Brain microvascular endothelial cell (primary cell): ENCODE measurements at regions not wholly inside any gene's neighbourhood (a gene's known extent, or its start where the extent isn't known, plus 50 kb on each side); places are given as distances from the start of the nearest gene placed in this dataset.
A peak's percentile ranks its signal among the peaks of the same experiment; 100 is the strongest.

Experiments
- DNase-seq: peaks from one replicate; pipeline ENCODE4 v3.0.0-alpha.2; 2020
- H3K27ac ChIP-seq: fragments of 250-450 bp; sonication (Bioruptor Pico); 2 replicates; pipeline ENCODE4 v1.5.1; 2020; ENCODE audit warnings: mild to moderate bottlenecking, moderate library complexity
- H3K27me3 ChIP-seq: fragments of 250-450 bp; sonication (Bioruptor Pico); replicated peaks from 2 replicates; pipeline ENCODE4 v1.5.1; 2020; ENCODE audit warnings: mild to moderate bottlenecking
- H3K36me3 ChIP-seq: fragments of 250-450 bp; sonication (Bioruptor Pico); replicated peaks from 2 replicates; pipeline ENCODE4 v1.5.1; 2020; ENCODE audit warnings: mild to moderate bottlenecking
- H3K4me3 ChIP-seq: 2 replicates; pipeline ENCODE4 v1.5.1; 2011; ENCODE audit warnings: low read depth, mild to moderate bottlenecking, control low read depth, low read length, moderate library complexity
- CTCF ChIP-seq: IDR thresholded peaks from 2 replicates; pipeline ENCODE4 v1.5.1; 2011; ENCODE audit warnings: low read depth, mild to moderate bottlenecking, moderate library complexity, low read length, control low read depth, inconsistent platforms; ENCODE audit errors: missing control alignments
- in situ Hi-C: cut with HindIII; loops from 2 replicates; pipeline ENCODE4 v1.10.0; 2017; ENCODE audit warnings: low sequenced_read_pairs, low pct_ligation_motif_present

GRCh38 chr3:59277201-59277600 lies 227.4 kb upstream of the CFAP20DC start:
- in situ Hi-C loops, result no loop called here
- Histone ChIP-seq H3K4me3 (no peak overlapping the region), H3K27ac (no peak overlapping the region), H3K27me3 (no peaks in the 10 kb centered on the region), H3K36me3 (no peaks in the 10 kb centered on the region)
- no peak for TF ChIP-seq CTCF
- DNase-seq, result no peak

- Histone ChIP-seq H3K36me3 (no peaks in the 10 kb centered on the region), H3K4me3 (no peak overlapping the region), H3K27me3 (no peaks in the 10 kb centered on the region), H3K27ac (no peak overlapping the region)
- DNase-seq, result no peak
- no peak for TF ChIP-seq CTCF
- in situ Hi-C loops, result no loop called here
Measured at GRCh38 chr3:59273976-59274375, 224.2 kb upstream of the CFAP20DC start.

GRCh38 chr3:59271971-59272370 lies 222.1 kb upstream of the CFAP20DC start:
- no peak overlapping the region for H3K4me3 ChIP-seq
- H3K27me3 ChIP-seq, result no peaks in the 10 kb centered on the region
- no peak for TF ChIP-seq CTCF
- DNase-seq, result no peak
- no peaks in the 10 kb centered on the region for H3K36me3 ChIP-seq
- H3K27ac ChIP-seq, result no peak overlapping the region
- in situ Hi-C loops, result no loop called here

- in situ Hi-C loops, result no loop called here
- Histone ChIP-seq H3K36me3 (no peaks in the 10 kb centered on the region), H3K4me3 (no peak overlapping the region), H3K27ac (no peak overlapping the region), H3K27me3 (no peaks in the 10 kb centered on the region)
- no peak for TF ChIP-seq CTCF
- no peak for DNase-seq
Measured at GRCh38 chr3:59270921-59271320, 221.1 kb upstream of the CFAP20DC start.

- no peak for TF ChIP-seq CTCF
- DNase-seq, result no peak
- no peaks in the 10 kb centered on the region for H3K27me3 ChIP-seq
- no peaks in the 10 kb centered on the region for H3K36me3 ChIP-seq
- in situ Hi-C loops, result no loop called here
- no peak overlapping the region for H3K27ac ChIP-seq
- H3K4me3 ChIP-seq, result no peak overlapping the region
Measured at GRCh38 chr3:59270209-59270608, 220.4 kb upstream of the CFAP20DC start.

- no peaks in the 10 kb centered on the region for H3K36me3 ChIP-seq
- no peak overlapping the region for H3K27ac ChIP-seq
- no peaks in the 10 kb centered on the region for H3K27me3 ChIP-seq
- in situ Hi-C loops, result no loop called here
- TF ChIP-seq CTCF, result no peak
- no peak overlapping the region for H3K4me3 ChIP-seq
- peak; percentile 33 for DNase-seq
Measured at GRCh38 chr3:59268170-59268569, 218.3 kb upstream of the CFAP20DC start.
